ENCODE measurements at regions not wholly inside any gene's neighbourhood (a gene's known extent, or its start where the extent isn't known, plus 50 kb on each side); places are given as distances from the start of the nearest gene placed in this dataset.

DNA sequence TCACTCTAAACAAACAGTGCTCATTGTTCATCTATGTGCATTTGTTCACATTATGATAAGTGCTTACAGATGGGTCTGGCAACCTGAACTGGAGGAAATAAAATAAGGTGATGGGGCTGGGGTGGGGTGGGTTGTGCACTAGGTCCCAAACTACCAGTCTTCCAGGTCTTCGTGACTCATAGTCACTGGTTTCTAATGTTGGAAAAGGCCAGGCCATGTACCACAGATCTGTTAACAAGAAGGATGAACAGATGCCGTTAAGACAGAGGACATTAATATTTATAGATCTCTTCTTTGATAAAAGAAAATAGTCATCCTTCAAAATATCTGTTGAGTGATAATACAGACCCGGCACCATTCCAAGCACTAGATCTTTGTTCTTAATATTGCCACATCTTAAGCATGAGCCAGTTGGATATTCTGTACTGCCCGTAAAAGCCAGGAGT, 71.4 kb upstream of the STARD4 start:
- Mint-ChIP-seq H3K9me3 (ENCODE audit: unreplicated experiment) (peaks cover 1% of the 10 kb centered on the region), H3K27ac (ENCODE audit: unreplicated experiment) (no peak overlapping the region), H3K36me3 (ENCODE audit: unreplicated experiment) (no peaks in the 10 kb centered on the region), H3K4me3 (ENCODE audit: unreplicated experiment) (no peak overlapping the region), H3K4me1 (ENCODE audit: low read depth, unreplicated experiment) (no peaks in the 10 kb centered on the region), H3K27me3 (ENCODE audit: unreplicated experiment) (peaks cover 1% of the 10 kb centered on the region)
- TF ChIP-seq, protein P1, sequence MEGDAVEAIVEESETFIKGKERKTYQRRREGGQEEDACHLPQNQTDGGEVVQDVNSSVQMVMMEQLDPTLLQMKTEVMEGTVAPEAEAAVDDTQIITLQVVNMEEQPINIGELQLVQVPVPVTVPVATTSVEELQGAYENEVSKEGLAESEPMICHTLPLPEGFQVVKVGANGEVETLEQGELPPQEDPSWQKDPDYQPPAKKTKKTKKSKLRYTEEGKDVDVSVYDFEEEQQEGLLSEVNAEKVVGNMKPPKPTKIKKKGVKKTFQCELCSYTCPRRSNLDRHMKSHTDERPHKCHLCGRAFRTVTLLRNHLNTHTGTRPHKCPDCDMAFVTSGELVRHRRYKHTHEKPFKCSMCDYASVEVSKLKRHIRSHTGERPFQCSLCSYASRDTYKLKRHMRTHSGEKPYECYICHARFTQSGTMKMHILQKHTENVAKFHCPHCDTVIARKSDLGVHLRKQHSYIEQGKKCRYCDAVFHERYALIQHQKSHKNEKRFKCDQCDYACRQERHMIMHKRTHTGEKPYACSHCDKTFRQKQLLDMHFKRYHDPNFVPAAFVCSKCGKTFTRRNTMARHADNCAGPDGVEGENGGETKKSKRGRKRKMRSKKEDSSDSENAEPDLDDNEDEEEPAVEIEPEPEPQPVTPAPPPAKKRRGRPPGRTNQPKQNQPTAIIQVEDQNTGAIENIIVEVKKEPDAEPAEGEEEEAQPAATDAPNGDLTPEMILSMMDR (IDR thresholded peaks at IDR 0.05; ENCODE audit: partially characterized antibody, unreplicated experiment) = no peak
- DNase-seq = no peak

DNA sequence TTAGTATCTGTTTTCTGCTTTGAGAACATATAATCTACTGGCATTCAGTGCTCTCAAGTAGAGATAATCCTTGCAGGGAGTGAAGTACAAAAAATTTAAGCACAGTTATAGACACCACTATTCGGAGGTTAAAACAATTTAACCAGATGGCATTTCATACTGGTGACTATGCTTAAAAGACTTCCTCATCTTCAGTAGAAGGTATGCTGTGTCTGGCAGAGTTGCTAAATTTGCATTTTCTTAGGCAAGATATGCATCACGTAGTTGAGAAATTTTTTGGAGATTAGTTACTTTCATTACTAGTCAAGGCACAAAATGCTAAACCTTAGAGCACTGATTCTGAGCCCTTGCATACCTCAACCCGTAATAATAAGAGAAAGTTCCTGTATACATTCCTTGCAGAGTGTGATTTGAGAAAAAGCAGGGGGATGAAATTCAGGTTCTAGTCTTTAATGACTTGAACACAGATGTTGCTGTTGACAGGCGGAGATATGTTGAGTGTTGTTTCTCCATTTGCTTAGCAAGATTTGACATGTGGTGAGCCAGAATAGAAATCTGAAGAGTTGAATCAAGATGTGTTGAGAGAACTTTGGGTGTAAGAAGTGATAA, 70.8 kb upstream of the STARD4 start:
- DNase-seq = no peak
- H3K36me3 Mint-ChIP-seq (ENCODE audit: unreplicated experiment) = no peaks in the 10 kb centered on the region
- H3K27ac Mint-ChIP-seq (ENCODE audit: unreplicated experiment) = no peak overlapping the region
- peaks cover 1% of the 10 kb centered on the region for H3K9me3 Mint-ChIP-seq (ENCODE audit: unreplicated experiment)
- no peaks in the 10 kb centered on the region for H3K4me1 Mint-ChIP-seq (ENCODE audit: low read depth, unreplicated experiment)
- H3K27me3 Mint-ChIP-seq (ENCODE audit: unreplicated experiment) = peaks cover 1% of the 10 kb centered on the region
- no peak overlapping the region for H3K4me3 Mint-ChIP-seq (ENCODE audit: unreplicated experiment)
- TF ChIP-seq, protein P1 (IDR thresholded peaks at IDR 0.05; ENCODE audit: partially characterized antibody, unreplicated experiment) = no peak

DNA sequence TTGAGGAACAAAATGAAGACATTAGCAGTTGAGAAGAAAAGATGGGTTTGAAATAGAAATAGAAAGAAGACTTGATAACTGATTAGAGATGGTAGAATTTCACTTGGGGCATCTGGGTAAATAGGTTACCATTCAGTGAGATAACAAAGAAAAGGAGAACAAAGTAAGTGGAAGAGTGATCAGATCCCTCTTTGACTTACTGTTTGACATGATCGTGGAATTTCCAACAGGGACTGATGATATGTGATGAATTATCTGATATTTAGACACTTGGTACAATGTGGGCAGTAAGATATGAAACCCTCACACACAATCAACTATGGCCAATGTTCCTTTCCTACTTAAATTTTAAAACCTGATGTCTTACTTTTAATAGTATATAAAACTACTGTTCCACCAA, 70.1 kb upstream of the STARD4 start:
- Mint-ChIP-seq H3K4me1 (ENCODE audit: low read depth, unreplicated experiment) (no peaks in the 10 kb centered on the region), H3K27me3 (ENCODE audit: unreplicated experiment) (no peaks in the 10 kb centered on the region), H3K4me3 (ENCODE audit: unreplicated experiment) (no peak overlapping the region), H3K36me3 (ENCODE audit: unreplicated experiment) (no peaks in the 10 kb centered on the region), H3K9me3 (ENCODE audit: unreplicated experiment) (peaks cover 1% of the 10 kb centered on the region), H3K27ac (ENCODE audit: unreplicated experiment) (no peak overlapping the region)
- TF ChIP-seq, protein P1 (IDR thresholded peaks at IDR 0.05; ENCODE audit: partially characterized antibody, unreplicated experiment) = no peak
- no peak for DNase-seq

DNA sequence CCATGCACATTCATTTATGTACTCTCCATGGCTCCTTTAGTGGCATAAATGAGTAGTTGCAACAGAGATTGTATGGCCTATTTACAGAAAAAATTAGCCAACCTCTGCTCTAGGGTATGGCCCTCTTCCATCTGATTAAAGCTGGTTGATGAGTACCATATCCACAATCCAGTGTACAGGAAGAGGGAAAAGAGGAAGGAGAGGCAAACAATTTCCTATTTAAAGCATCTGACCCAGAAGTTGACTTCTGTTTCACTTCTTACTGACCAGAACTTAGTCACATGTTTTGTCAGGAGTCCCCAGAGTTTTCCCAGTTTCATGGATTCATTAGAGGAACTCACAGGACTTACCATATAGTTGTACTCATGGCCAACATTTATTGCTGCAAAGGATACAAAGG, 68.6 kb upstream of the STARD4 start:
- no peak overlapping the region for H3K4me3 Mint-ChIP-seq (ENCODE audit: unreplicated experiment)
- H3K4me1 Mint-ChIP-seq (ENCODE audit: low read depth, unreplicated experiment) = no peaks in the 10 kb centered on the region
- H3K27ac Mint-ChIP-seq (ENCODE audit: unreplicated experiment) = no peak overlapping the region
- H3K27me3 Mint-ChIP-seq (ENCODE audit: unreplicated experiment) = no peaks in the 10 kb centered on the region
- TF ChIP-seq, protein P1 (IDR thresholded peaks at IDR 0.05; ENCODE audit: partially characterized antibody, unreplicated experiment) = no peak
- H3K9me3 Mint-ChIP-seq (ENCODE audit: unreplicated experiment) = peaks cover 1% of the 10 kb centered on the region
- H3K36me3 Mint-ChIP-seq (ENCODE audit: unreplicated experiment) = no peaks in the 10 kb centered on the region
- DNase-seq = no peak

DNA sequence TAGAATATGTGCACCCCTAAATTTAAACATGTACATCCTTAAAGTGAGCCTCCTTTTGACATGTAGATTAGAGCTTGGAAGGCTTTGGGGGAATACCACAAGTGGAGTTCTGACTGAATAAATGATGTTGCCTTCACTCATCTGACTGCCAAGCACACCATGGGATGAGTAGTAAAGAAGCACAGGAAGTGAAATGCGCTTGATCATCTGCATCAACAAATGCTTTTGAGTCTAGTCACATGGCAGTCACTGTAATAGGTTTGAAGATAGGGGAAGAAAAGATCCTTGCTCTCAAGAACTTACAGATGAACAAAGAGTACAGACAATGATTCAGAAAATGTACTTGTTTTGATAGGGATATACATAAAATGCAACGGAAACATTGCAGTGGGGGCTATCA, 62.0 kb upstream of the STARD4 start:
- TF ChIP-seq, protein P1 (IDR thresholded peaks at IDR 0.05; ENCODE audit: partially characterized antibody, unreplicated experiment) = no peak

More for the DNA sequence above, 62.0 kb upstream of the STARD4 start:
- H3K9me3 Mint-ChIP-seq (ENCODE audit: unreplicated experiment) = peaks cover 3% of the 10 kb centered on the region
- no peaks in the 10 kb centered on the region for H3K27me3 Mint-ChIP-seq (ENCODE audit: unreplicated experiment)
- DNase-seq = no peak
- H3K27ac Mint-ChIP-seq (ENCODE audit: unreplicated experiment) = no peak overlapping the region
- no peak overlapping the region for H3K4me3 Mint-ChIP-seq (ENCODE audit: unreplicated experiment)
- no peaks in the 10 kb centered on the region for H3K36me3 Mint-ChIP-seq (ENCODE audit: unreplicated experiment)
- H3K4me1 Mint-ChIP-seq (ENCODE audit: low read depth, unreplicated experiment) = no peaks in the 10 kb centered on the region
